MM.1S (cell line): ENCODE measurements at regions not wholly inside any gene's neighbourhood (a gene's known extent, or its start where the extent isn't known, plus 50 kb on each side); places are given as distances from the start of the nearest gene placed in this dataset.

ENCODE experiments used
- CTCF ChIP-seq: fragments of 300-600 bp; sonication (generic); IDR thresholded peaks from 2 replicates; pipeline ENCODE4 v1.5.1; 2016; ENCODE audit warnings: antibody characterized with exemption, low read length, mixed read lengths
- EZH2 ChIP-seq: fragments of 300-600 bp; sonication (generic); optimal IDR thresholded peaks from 2 replicates; pipeline ENCODE3; 2017; ENCODE audit warnings: low read depth, mild to moderate bottlenecking, antibody characterized with exemption, low read length, mixed read lengths

- TF ChIP-seq CTCF (no peak), EZH2 (no peak)
Observed at GRCh38 chr12:67748743-67749040, 100.1 kb downstream of the DYRK2 start.
